ENCODE measurements at regions not wholly inside any gene's neighbourhood (a gene's known extent, or its start where the extent isn't known, plus 50 kb on each side); places are given as distances from the start of the nearest gene placed in this dataset.
"Not testable (repeated sequence)": the region's sequence is repeated elsewhere in the genome, so short reads cannot be mapped to it uniquely, and the experiment has no call there.

DNA sequence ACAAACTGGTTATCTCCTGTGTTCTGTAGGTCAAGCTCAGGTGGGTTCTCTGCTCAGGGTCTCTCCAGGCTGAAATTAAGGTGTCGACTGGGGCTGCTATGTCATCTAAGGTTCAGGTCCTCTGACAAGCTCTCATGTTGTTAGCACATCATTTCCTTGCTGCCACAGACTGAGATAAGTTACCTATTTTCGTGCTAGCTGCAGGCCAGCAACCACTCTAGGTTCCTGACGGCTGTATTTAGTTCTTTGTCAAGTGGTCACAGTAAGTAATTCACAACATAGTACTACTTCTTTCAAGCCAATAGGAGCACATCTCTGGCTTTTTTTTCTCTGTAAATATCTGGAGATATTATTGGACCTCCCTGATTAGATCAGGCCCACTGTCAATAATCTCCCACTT, 169.3 kb upstream of the CAND1 start:
- Histone ChIP-seq H3K27me3 (replicated peaks) (no peaks in the 10 kb centered on the region), H3K27ac (no peak overlapping the region), H3K36me3 (replicated peaks) (no peaks in the 10 kb centered on the region), H3K4me3 (ENCODE audit: low read depth, low read length) (no peak overlapping the region)
- DNase-seq: no peak
- in situ Hi-C loops (cut with HindIII; ENCODE audit: low pct_ligation_motif_present, low sequenced_read_pairs): no loop called here
- TF ChIP-seq, protein P1, sequence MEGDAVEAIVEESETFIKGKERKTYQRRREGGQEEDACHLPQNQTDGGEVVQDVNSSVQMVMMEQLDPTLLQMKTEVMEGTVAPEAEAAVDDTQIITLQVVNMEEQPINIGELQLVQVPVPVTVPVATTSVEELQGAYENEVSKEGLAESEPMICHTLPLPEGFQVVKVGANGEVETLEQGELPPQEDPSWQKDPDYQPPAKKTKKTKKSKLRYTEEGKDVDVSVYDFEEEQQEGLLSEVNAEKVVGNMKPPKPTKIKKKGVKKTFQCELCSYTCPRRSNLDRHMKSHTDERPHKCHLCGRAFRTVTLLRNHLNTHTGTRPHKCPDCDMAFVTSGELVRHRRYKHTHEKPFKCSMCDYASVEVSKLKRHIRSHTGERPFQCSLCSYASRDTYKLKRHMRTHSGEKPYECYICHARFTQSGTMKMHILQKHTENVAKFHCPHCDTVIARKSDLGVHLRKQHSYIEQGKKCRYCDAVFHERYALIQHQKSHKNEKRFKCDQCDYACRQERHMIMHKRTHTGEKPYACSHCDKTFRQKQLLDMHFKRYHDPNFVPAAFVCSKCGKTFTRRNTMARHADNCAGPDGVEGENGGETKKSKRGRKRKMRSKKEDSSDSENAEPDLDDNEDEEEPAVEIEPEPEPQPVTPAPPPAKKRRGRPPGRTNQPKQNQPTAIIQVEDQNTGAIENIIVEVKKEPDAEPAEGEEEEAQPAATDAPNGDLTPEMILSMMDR (IDR thresholded peaks at IDR 0.05; ENCODE audit: low read depth, low read length, missing control alignments): no peak

DNA sequence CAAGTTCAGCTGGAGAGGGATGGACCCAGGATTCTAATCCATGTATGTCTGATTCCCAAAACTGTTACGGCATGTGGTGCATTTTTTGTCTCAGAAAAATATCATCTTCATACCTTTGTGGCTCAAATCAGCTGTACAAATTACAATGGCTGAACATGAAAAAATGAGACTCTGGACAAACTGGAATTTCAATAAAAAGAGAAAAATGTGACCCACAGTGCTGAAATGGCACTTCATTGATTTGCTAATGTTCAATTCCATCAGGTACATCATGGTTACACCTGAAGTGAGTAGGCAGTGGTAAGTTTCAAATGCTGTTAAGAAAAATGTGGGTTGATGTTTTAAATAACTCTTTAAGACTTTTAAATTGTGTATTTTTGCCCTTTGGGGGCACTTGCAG, 165.6 kb upstream of the CAND1 start:
- in situ Hi-C loops (cut with HindIII; ENCODE audit: low pct_ligation_motif_present, low sequenced_read_pairs): no loop called here
- Histone ChIP-seq H3K27me3 (replicated peaks) (no peaks in the 10 kb centered on the region), H3K27ac (no peak overlapping the region), H3K36me3 (replicated peaks) (no peaks in the 10 kb centered on the region), H3K4me3 (ENCODE audit: low read depth, low read length) (no peak overlapping the region)
- no peak for DNase-seq
- TF ChIP-seq, protein P1 (IDR thresholded peaks at IDR 0.05; ENCODE audit: low read depth, low read length, missing control alignments): no peak

DNA sequence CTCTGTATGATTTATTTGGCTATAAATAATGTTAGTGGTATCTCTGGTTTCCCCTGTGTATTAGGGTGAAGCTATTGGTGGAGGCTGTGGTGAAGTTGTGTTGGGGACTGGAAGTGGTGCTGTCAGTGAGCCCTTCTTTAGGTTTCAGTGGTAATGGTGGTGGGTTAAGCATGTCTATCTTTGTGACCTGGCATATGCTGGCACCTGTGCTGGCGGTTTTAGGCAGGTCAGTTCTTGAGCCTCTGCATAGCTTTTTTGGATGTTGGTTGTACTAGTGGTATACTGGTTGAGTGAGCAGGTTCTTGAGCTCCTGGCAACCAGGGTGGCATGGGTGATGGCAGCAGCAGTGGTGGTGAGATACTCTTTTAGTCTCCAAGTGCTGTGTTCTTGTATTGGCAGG, 161.9 kb upstream of the CAND1 start:
- Histone ChIP-seq H3K27ac (no peak overlapping the region), H3K4me3 (ENCODE audit: low read depth, low read length) (no peak overlapping the region), H3K27me3 (replicated peaks) (no peaks in the 10 kb centered on the region), H3K36me3 (replicated peaks) (no peaks in the 10 kb centered on the region)
- no peak for DNase-seq
- TF ChIP-seq, protein P1 (IDR thresholded peaks at IDR 0.05; ENCODE audit: low read depth, low read length, missing control alignments): no peak
- in situ Hi-C loops (cut with HindIII; ENCODE audit: low pct_ligation_motif_present, low sequenced_read_pairs): no loop called here

DNA sequence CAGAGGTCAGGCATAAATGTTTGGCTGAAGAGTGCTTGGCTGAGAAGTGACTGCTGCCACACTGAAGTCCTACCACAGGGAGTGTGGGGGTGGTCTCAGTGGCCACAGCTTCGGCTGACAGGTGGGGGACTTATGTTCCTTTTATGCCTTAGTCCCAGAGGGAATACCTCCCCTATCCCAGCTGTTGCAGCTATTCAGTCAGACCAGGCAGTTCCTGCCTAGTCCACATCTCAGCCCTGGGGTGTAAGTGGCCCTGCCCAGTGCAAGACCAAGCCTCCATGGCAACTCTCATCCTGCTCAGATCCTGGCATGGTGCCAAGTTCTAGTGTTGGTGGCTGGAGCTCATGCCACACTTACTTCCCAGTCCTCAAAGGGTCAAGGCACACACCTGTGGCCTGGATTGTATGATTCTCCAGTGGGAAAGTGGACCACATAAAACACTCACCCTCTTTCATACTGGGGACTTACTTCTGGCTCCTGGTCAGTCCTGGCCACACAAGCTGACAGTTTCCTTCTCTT, 161.3 kb upstream of the CAND1 start:
- DNase-seq: no peak
- Histone ChIP-seq H3K27me3 (replicated peaks) (no peaks in the 10 kb centered on the region), H3K27ac (no peak overlapping the region), H3K4me3 (ENCODE audit: low read depth, low read length) (no peak overlapping the region), H3K36me3 (replicated peaks) (no peaks in the 10 kb centered on the region)
- in situ Hi-C loops (cut with HindIII; ENCODE audit: low pct_ligation_motif_present, low sequenced_read_pairs): no loop called here
- TF ChIP-seq, protein P1 (IDR thresholded peaks at IDR 0.05; ENCODE audit: low read depth, low read length, missing control alignments): no peak

DNA sequence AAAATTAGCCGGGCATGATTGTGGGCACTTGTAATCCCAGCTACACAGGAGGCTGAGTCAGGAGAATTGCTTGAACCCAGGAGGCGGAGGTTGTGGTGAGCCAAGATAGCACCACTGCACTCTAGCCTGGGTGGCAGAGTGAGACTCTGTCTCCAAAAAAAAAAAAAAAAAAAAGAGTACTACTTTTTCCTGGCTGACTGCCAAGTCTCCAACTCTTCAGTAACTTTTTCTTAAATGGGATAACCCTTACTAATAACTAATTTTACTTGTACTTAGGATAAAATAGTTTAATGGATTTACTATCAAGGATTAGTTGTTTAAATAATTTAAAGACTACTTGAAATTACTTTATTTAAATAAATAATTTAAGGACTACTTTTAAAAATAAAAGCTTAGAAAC, 158.8 kb upstream of the CAND1 start:
- H3K4me3 ChIP-seq (ENCODE audit: low read depth, low read length); H3K27ac ChIP-seq; H3K36me3 ChIP-seq (replicated peaks); DNase-seq; H3K27me3 ChIP-seq (replicated peaks); in situ Hi-C loops (cut with HindIII; ENCODE audit: low pct_ligation_motif_present, low sequenced_read_pairs): not testable (repeated sequence)

DNA sequence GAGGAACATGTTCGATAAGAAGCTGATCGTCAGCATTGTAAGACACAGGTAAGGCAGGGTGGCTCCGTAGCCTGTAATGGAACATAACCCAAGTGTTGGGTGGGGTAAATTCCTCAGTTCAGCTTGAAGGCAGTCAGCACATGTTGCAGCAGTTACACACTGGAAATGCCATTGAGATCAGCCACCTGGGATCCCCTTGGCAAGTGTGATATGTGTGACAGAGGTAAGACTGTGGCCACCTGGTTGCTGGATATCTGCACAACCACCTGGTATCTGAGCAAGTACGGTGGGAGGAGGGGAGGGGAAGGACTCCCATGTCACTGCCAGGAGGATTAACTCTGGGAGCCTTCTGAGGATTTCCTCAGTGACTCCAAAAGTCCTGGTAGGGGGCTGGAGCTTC, 158.0 kb upstream of the CAND1 start:
- no peak overlapping the region for H3K27ac ChIP-seq
- H3K4me3 ChIP-seq (ENCODE audit: low read depth, low read length): no peak overlapping the region
- TF ChIP-seq, protein P1 (IDR thresholded peaks at IDR 0.05; ENCODE audit: low read depth, low read length, missing control alignments): no peak
- no peak for DNase-seq
- in situ Hi-C loops (cut with HindIII; ENCODE audit: low pct_ligation_motif_present, low sequenced_read_pairs): no loop called here
- no peaks in the 10 kb centered on the region for H3K36me3 ChIP-seq (replicated peaks)
- H3K27me3 ChIP-seq (replicated peaks): no peaks in the 10 kb centered on the region

All from brain microvascular endothelial cell (primary cell).